ENCODE measurements at regions not wholly inside any gene's neighbourhood (a gene's known extent, or its start where the extent isn't known, plus 50 kb on each side); places are given as distances from the start of the nearest gene placed in this dataset.

DNA sequence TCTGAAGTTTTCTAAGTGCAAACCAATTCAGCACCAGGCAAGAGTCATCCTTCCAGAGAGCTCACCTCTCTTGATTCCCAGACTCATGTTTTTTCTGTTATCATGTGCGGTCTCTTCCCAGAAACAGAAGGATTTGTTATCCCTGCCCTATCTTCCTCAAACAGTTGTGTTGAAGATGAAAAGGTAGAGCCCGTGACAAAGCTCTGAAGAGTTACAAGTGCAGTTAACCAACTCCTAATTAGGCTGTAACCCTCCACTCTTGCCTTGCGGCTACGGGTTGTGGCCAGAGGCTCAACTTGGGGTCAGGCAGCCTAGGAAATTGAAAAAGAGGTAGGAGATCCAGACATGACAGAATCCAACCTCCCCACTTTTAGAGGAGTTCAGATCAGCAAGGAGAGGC, 76.2 kb upstream of the CADM1 start:
- intact Hi-C loops (cut with micrococcal nuclease), result no loop called here
- no peak overlapping the region for H3K27ac ChIP-seq (ENCODE audit: low read length)
- no peak for TF ChIP-seq CTCF (IDR thresholded peaks at IDR 0.05)
- ATAC-seq (no peak), DNase-seq (no peak)
- Mint-ChIP-seq H3K9me3 (peaks cover 0 to 2% of the 10 kb centered on the region in 2 donors), H3K4me3 (no peak overlapping the region), H3K4me1 (no peaks in the 10 kb centered on the region), H3K36me3 (no peaks in the 10 kb centered on the region), H3K27ac (no peak overlapping the region), H3K27me3 (ENCODE audit: low read depth in 2 of 2) (no peaks in the 10 kb centered on the region)
- H3K4me1 ChIP-seq (ENCODE audit: control insufficient read depth, insufficient read depth, low read length), result no peaks in the 10 kb centered on the region
- H3K36me3 ChIP-seq (ENCODE audit: control insufficient read depth, insufficient read depth, low read length), result no peaks in the 10 kb centered on the region
- H3K27me3 ChIP-seq (ENCODE audit: control insufficient read depth, insufficient read depth, low read length), result no peaks in the 10 kb centered on the region
- no peaks in the 10 kb centered on the region for H3K9me3 ChIP-seq (ENCODE audit: control insufficient read depth, insufficient read depth, low read length)
- H3K4me3 ChIP-seq (ENCODE audit: low read length), result no peak overlapping the region
- WGBS (ENCODE audit: insufficient coverage), result 100% methylated on average over 2 of the region's 4 CpGs

- Mint-ChIP-seq H3K9me3 (peaks cover 3 to 7% of the 10 kb centered on the region in 2 donors), H3K27me3 (ENCODE audit: low read depth in 2 of 2) (peaks cover 0 to 6% of the 10 kb centered on the region in 2 donors), H3K4me1 (no peaks in the 10 kb centered on the region), H3K27ac (no peak overlapping the region), H3K4me3 (no peak overlapping the region), H3K36me3 (no peaks in the 10 kb centered on the region)
- DNase-seq, result no peak
- no peaks in the 10 kb centered on the region for H3K9me3 ChIP-seq (ENCODE audit: control insufficient read depth, insufficient read depth, low read length)
- intact Hi-C loops (cut with micrococcal nuclease), result no loop called here
- no peaks in the 10 kb centered on the region for H3K36me3 ChIP-seq (ENCODE audit: control insufficient read depth, insufficient read depth, low read length)
- no peaks in the 10 kb centered on the region for H3K27me3 ChIP-seq (ENCODE audit: control insufficient read depth, insufficient read depth, low read length)
- no peak overlapping the region for H3K27ac ChIP-seq (ENCODE audit: low read length)
- H3K4me3 ChIP-seq (ENCODE audit: low read length), result no peak overlapping the region
- ATAC-seq, result no peak
- TF ChIP-seq CTCF (IDR thresholded peaks at IDR 0.05), result no peak
- 84% methylated on average over 5 of the region's 5 CpGs for WGBS (ENCODE audit: insufficient coverage)
- no peaks in the 10 kb centered on the region for H3K4me1 ChIP-seq (ENCODE audit: control insufficient read depth, insufficient read depth, low read length)
These were observed 75.1 kb upstream of the CADM1 start for GRCh38 chr11:115579181-115579825.

DNA sequence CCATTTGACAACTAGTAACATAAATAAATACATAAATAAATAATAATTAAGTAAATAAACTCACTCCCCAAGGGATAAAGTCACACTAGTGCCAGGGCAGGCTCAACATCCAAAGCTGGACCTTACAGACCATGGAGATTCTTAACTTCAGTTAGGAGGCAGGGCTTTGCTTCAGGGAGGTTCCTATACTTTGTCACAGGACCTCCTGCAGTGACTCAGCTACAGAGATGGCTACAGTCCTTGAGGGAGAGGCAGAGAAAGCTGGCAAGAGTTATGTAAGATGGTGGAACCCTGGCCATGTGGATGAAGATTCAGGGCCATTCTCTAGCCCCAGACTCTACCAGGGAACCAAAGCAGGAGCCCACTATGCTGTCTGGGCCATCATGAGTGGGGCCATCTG, 74.1 kb upstream of the CADM1 start:
- Mint-ChIP-seq H3K27me3 (ENCODE audit: low read depth in 2 of 2) (peaks cover 0 to 6% of the 10 kb centered on the region in 2 donors), H3K27ac (no peak overlapping the region), H3K4me1 (no peaks in the 10 kb centered on the region), H3K36me3 (no peaks in the 10 kb centered on the region), H3K4me3 (no peak overlapping the region), H3K9me3 (peaks cover 5 to 7% of the 10 kb centered on the region in 2 donors)
- intact Hi-C loops (cut with micrococcal nuclease), result no loop called here
- Histone ChIP-seq H3K27me3 (ENCODE audit: control insufficient read depth, insufficient read depth, low read length) (no peaks in the 10 kb centered on the region), H3K4me3 (ENCODE audit: low read length) (no peak overlapping the region), H3K27ac (ENCODE audit: low read length) (no peak overlapping the region), H3K4me1 (ENCODE audit: control insufficient read depth, insufficient read depth, low read length) (no peaks in the 10 kb centered on the region), H3K36me3 (ENCODE audit: control insufficient read depth, insufficient read depth, low read length) (no peaks in the 10 kb centered on the region), H3K9me3 (ENCODE audit: control insufficient read depth, insufficient read depth, low read length) (no peaks in the 10 kb centered on the region)
- no peak for TF ChIP-seq CTCF (IDR thresholded peaks at IDR 0.05)
- ATAC-seq, result no peak
- DNase-seq, result no peak

DNA sequence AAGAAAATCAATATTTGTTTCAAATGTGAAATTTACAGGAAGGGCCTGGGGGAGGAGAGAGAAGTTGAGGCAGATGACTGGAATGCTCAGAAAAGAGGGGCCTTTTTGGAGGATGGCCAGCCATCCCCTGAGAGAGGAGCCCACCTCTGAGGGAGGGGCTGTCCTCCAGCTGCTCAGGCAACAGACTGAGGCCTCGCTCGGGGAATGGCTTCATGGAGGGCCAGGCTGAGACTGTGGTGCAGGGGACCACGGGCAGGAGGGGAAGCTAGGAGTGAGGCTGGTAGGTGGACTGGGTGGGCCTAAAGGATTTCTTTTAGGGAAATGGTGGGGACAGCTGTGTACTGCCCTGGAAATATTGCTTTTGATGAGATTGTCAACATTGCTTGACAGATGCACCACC, 73.5 kb upstream of the CADM1 start:
- Histone ChIP-seq H3K27ac (ENCODE audit: low read length) (no peak overlapping the region), H3K27me3 (ENCODE audit: control insufficient read depth, insufficient read depth, low read length) (no peaks in the 10 kb centered on the region), H3K4me3 (ENCODE audit: low read length) (no peak overlapping the region), H3K9me3 (ENCODE audit: control insufficient read depth, insufficient read depth, low read length) (no peaks in the 10 kb centered on the region), H3K36me3 (ENCODE audit: control insufficient read depth, insufficient read depth, low read length) (no peaks in the 10 kb centered on the region), H3K4me1 (ENCODE audit: control insufficient read depth, insufficient read depth, low read length) (no peaks in the 10 kb centered on the region)
- no peak for TF ChIP-seq CTCF (IDR thresholded peaks at IDR 0.05)
- WGBS (ENCODE audit: insufficient coverage), result 82% methylated on average over 3 of the region's 3 CpGs
- ATAC-seq (no peak), DNase-seq (no peak)
- H3K27ac Mint-ChIP-seq, result no peak overlapping the region
- H3K27me3 Mint-ChIP-seq (ENCODE audit: low read depth in 2 of 2), result peaks cover 0 to 6% of the 10 kb centered on the region in 2 donors
- intact Hi-C loops (cut with micrococcal nuclease), result no loop called here
- no peaks in the 10 kb centered on the region for H3K4me1 Mint-ChIP-seq
- H3K36me3 Mint-ChIP-seq, result no peaks in the 10 kb centered on the region
- H3K9me3 Mint-ChIP-seq, result peaks cover 5 to 7% of the 10 kb centered on the region in 2 donors
- no peak overlapping the region for H3K4me3 Mint-ChIP-seq
